Keratinocyte (primary cell): ENCODE measurements at regions not wholly inside any gene's neighbourhood (a gene's known extent, or its start where the extent isn't known, plus 50 kb on each side); places are given as distances from the start of the nearest gene placed in this dataset.

Experiments used
- EZH2 ChIP-seq: IDR thresholded peaks from one replicate; pipeline ENCODE4 v1.6.1; 2012; ENCODE audit warnings: inconsistent platforms, mild to moderate bottlenecking, low read length, moderate library complexity
- TF ChIP-seq, protein P1 (sequence below), 3 experiments: IDR thresholded peaks in 1 of 3; conservative IDR thresholded peaks in 1 of 3; optimal IDR thresholded peaks in 1 of 3; 2 replicates in 2 of 3; 3 replicates in 1 of 3; pipeline versions ENCODE3 to v1.5.1; 2011; ENCODE audit warnings: low read length in 3 of 3, mild to moderate bottlenecking in 3 of 3, moderate library complexity in 2 of 3, control low read depth in 1 of 3, inconsistent platforms in 1 of 3; ENCODE audit not compliant: insufficient read depth in 2 of 3; ENCODE audit errors: extremely low read depth in 1 of 3

DNA sequence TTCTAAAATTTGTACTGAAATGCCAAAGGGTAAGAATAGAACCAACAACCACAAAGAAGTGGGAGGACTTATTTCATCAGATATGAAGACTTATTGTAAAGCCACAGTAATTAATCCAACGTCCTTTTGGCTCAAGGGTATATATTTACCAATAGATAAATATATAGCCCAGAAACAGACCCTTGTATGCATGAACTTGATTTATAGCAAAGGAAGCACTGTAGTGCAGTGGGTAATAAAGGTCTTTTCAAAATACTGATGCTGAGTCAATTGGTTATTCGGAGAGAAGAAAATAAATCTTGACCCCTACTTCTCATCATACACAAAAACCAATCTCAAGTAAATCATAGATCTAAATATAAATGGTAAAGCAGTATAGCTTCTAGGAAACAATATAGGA, 200.5 kb upstream of the ST6GAL2 start:
- TF ChIP-seq, protein P1, sequence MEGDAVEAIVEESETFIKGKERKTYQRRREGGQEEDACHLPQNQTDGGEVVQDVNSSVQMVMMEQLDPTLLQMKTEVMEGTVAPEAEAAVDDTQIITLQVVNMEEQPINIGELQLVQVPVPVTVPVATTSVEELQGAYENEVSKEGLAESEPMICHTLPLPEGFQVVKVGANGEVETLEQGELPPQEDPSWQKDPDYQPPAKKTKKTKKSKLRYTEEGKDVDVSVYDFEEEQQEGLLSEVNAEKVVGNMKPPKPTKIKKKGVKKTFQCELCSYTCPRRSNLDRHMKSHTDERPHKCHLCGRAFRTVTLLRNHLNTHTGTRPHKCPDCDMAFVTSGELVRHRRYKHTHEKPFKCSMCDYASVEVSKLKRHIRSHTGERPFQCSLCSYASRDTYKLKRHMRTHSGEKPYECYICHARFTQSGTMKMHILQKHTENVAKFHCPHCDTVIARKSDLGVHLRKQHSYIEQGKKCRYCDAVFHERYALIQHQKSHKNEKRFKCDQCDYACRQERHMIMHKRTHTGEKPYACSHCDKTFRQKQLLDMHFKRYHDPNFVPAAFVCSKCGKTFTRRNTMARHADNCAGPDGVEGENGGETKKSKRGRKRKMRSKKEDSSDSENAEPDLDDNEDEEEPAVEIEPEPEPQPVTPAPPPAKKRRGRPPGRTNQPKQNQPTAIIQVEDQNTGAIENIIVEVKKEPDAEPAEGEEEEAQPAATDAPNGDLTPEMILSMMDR (optimal IDR thresholded peaks at IDR 0.05 in 1 of 3, IDR thresholded peaks at IDR 0.05 in 1 of 3, conservative IDR thresholded peaks at IDR 0.05 in 1 of 3; ENCODE audit: extremely low read depth in 1 of 3, insufficient read depth in 2 of 3, low read length in 3 of 3): no peak
- TF ChIP-seq EZH2: no peak
